ENCODE measurements at regions not wholly inside any gene's neighbourhood (a gene's known extent, or its start where the extent isn't known, plus 50 kb on each side); places are given as distances from the start of the nearest gene placed in this dataset.

DNA sequence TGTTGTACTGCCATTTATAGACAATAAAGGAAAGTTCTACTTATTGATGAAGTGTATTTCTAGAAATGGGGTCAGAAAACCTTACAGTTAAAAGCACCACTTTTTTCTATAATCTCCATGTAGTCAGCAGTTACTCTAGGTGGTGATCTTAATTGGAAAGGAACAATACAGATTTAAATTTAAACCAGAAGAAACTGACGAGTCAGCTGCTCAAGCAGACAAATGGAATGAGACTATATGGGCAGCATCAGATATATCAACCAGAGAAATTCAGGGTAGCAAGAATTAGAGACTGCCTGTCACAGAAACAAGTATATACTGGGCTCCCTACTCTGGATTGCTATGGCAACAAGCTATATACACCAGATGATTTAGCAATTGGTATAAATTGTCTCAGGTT lies 99.6 kb upstream of the SCG2 start:
- DNase-seq = no peak

GRCh38 chr2:223700221-223700620 lies 98.1 kb upstream of the SCG2 start:
- no peak for DNase-seq

DNA sequence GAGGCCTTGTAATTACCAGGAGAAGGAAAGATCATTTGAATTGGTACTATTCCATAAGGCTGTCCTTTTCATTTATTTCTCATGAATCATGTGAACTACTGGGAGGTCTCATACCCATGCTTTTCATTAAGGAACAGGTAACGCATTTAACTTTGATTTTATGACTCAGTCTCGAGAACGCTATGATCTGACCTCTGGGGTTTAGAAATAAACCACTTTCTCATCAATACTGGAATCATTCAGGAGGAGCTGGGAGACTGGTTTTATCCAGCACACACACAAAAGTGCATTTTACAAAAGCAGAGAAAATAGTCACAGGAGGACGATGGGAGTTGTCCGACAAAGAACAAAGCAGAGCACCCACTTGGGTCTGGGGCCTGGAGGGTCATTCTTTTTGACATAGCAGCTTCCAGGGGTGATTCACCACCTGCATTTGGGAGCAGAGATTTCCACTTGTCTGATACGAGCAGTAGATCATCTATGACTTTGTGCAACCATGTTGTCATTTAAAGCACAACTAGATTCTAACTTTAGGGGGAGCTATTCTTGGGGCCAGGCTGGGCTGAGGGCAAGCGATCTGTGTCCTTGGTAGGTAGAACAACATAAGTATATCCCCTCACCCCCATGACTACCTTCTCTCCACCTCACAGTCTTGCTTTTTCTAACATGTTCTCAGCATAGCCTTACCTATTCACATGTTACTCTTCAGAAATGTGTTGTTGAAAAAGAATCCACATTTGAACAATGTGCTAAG lies 95.9 kb upstream of the SCG2 start:
- no peak for DNase-seq

DNA sequence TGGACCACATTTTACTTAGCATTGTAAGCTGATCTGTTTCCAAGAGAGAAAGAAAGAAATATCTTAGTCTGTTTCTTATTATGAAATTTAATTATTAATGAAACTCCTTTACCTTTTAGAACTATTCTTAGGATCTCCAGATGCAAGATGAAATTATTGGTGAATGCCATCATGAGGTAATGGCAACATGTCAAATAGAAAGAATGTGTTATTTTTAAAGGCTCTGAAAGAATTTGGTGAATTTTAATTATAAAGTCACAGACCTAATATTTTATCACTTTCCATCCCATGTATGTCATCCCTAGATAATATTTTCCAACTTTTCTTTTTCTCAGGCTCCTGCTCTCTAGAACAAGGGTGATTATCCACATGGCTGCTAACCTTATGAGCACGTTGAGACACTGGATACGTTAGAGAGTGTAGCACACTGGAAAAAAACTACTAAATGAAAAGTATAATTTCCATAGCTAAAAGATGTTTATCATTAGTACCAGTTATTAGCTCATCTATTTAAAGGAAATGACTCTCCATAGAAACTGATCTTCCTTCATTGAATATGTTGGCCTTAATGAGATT lies 95.2 kb upstream of the SCG2 start:
- DNase-seq = peak; percentile 20

GRCh38 chr2:223696719-223697118 lies 94.6 kb upstream of the SCG2 start:
- no peak for DNase-seq

GRCh38 chr2:223692191-223692947 lies 90.2 kb upstream of the SCG2 start:
- DNase-seq = peak; percentile 57

GRCh38 chr2:223688094-223688835 lies 86.1 kb upstream of the SCG2 start:
- no peak for DNase-seq

DNA sequence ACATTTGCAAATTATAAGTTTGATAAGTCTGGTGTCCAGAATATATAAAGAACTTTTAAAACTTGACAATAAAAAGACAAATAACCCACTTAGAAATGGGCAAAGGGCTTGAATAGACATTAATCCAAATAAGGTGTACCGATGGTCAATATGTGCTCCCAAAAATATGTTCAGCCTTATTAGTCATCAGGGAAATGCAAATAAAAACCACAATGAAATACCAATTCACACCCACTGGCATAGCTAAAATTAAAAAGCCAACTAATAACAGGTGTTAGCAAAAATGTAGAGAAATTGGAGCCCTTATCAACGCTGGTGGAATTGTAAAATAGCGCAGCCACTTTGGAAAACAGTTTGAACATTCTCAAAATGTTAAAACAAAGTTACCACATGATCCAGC lies 79.0 kb upstream of the SCG2 start:
- no peak for DNase-seq

GRCh38 chr2:223674998-223675609 lies 72.9 kb upstream of the SCG2 start:
- peak; percentile 26 for DNase-seq

DNA sequence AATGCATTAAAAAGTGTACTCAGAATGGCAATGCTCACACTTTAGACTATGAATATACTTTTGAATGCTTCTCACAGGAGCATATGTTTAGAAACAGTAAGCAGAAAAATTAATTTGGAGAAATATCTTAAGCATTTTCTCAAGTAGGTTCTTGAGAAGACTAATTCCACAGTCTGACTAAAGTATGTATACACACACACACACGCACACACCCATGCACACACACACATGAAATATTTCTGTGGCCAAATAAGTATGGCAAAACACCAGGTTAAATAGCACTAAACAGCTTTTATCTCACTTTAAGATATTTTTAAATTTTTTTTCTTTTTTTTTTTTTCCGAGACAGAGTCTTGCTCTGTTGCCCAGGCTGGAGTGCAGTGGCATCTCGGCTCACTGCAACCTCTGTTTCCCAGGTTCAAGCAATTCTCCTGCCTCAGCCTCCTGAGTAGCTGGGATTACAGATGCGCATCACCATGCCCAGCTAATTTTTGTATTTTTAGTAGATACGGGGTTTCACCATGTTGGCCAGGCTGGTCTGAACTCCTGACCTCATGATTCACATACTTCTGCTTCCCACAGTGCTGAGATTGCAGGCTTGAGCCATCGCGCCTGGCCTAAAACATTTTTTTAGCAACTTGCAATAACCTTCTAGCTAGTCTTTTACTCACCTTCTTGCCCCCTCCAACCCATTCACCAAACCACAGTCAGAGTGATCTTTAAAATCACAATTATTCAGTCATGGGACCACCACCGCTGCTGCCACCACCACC lies 67.5 kb upstream of the SCG2 start:
- DNase-seq = peak; percentile 55

GRCh38 chr2:223668302-223668998 lies 66.3 kb upstream of the SCG2 start:
- DNase-seq = peak; percentile 36

- DNase-seq = peak; percentile 66
Observed at GRCh38 chr2:223654384-223654915, 52.3 kb upstream of the SCG2 start.

GRCh38 chr2:223652902-223653301 lies 50.7 kb upstream of the SCG2 start:
- no peak for DNase-seq

GRCh38 chr2:223652122-223652521 lies 50.0 kb upstream of the SCG2 start:
- no peak for DNase-seq

Measured in fibroblast of skin of abdomen (primary cell).